NCI-H1436 (cell line): ENCODE measurements at regions not wholly inside any gene's neighbourhood (a gene's known extent, or its start where the extent isn't known, plus 50 kb on each side); places are given as distances from the start of the nearest gene placed in this dataset.

Source experiments
- DNase-seq: peaks from one replicate; lab custom pipeline; 2025; lab: John Stamatoyannopoulos, UW

GRCh38 chr2:128473175-128474035 lies 154.7 kb upstream of the HS6ST1 start:
- DNase-seq, result no peak

GRCh38 chr2:128474036-128474955 lies 155.6 kb upstream of the HS6ST1 start:
- no peak for DNase-seq

GRCh38 chr2:128474962-128475361 lies 156.3 kb upstream of the HS6ST1 start:
- DNase-seq, result no peak

- DNase-seq, result no peak
Observed at GRCh38 chr2:128475427-128476211, 157.0 kb upstream of the HS6ST1 start.

GRCh38 chr2:128477026-128477820 lies 158.6 kb upstream of the HS6ST1 start:
- no peak for DNase-seq

- DNase-seq, result no peak
Observed at GRCh38 chr2:128477891-128478290, 159.2 kb upstream of the HS6ST1 start.

- no peak for DNase-seq
Observed at GRCh38 chr2:128485761-128486639, 167.3 kb upstream of the HS6ST1 start.

- DNase-seq, result no peak
Observed at GRCh38 chr2:128486640-128487375, 168.1 kb upstream of the HS6ST1 start.

GRCh38 chr2:128487650-128488387 lies 169.2 kb upstream of the HS6ST1 start:
- no peak for DNase-seq

- no peak for DNase-seq
Observed at GRCh38 chr2:128488434-128488833, 169.8 kb upstream of the HS6ST1 start.

GRCh38 chr2:128489526-128490273 lies 171.0 kb upstream of the HS6ST1 start:
- no peak for DNase-seq

- DNase-seq, result no peak
Observed at GRCh38 chr2:128490321-128490720, 171.7 kb upstream of the HS6ST1 start.

- DNase-seq, result no peak
Observed at GRCh38 chr2:128490881-128491691, 172.4 kb upstream of the HS6ST1 start.

- DNase-seq, result no peak
Observed at GRCh38 chr2:128491692-128492244, 173.1 kb upstream of the HS6ST1 start.

- DNase-seq, result no peak
Observed at GRCh38 chr2:128492966-128493811, 174.5 kb upstream of the HS6ST1 start.

GRCh38 chr2:128493880-128494279 lies 175.2 kb upstream of the HS6ST1 start:
- DNase-seq, result no peak
